HG02759 (cell line): ENCODE measurements at regions not wholly inside any gene's neighbourhood (a gene's known extent, or its start where the extent isn't known, plus 50 kb on each side); places are given as distances from the start of the nearest gene placed in this dataset.

Source experiments
- ATAC-seq: cut with Tn5 transposase; IDR thresholded peaks from one replicate; pipeline ENCODE4 v1.9.1; 2021; ENCODE audit warnings: mild to moderate bottlenecking, moderate library complexity; ENCODE audit not compliant: unreplicated experiment

DNA sequence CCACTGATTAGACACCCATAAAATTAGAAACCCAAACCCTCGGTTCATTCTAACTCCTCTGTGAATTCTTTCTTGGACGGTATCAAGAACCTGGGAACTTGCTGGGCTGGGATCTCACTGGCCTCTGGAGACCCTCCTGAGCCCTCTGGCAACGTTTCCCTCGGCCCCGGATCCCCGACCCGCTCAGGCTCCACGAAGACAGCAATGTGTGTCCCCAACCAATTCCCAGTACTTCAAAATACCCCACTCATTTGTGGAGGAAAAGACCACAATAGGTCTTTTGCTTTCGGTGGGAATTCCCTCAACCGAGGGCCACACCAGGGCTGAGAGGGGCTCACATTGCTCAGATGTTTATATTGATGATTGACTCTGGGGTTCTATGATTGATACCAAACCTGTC is 117.9 kb upstream of the PRR20G start:
- ATAC-seq = no peak

DNA sequence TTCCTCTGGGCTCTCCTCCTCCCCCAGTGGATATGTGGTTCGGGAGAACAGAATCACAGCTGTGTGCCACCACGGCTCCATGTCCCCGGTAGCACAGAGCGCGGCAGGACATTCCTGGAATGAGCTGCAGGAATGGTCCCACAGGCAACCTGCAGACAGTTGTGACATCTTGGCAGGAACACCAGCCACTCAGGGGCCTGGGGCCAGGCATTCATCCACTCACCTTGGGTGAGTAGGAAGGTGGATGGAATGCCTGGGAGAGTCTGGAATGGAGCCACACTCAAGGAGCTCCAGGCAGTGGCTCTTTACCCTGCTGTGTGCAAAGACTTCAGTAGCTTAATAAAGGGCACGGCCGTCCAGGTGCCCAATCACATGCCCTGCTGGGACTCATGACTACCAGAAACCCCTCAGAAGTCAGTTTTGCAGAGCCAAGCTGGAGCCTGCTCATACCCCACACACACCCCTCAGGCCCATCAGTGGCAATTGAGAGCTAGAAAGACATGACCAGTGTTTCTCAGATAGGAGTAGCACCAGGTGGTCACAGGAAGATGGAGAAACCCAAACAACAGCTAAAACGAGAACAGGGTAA is 117.3 kb upstream of the PRR20G start:
- ATAC-seq = no peak

DNA sequence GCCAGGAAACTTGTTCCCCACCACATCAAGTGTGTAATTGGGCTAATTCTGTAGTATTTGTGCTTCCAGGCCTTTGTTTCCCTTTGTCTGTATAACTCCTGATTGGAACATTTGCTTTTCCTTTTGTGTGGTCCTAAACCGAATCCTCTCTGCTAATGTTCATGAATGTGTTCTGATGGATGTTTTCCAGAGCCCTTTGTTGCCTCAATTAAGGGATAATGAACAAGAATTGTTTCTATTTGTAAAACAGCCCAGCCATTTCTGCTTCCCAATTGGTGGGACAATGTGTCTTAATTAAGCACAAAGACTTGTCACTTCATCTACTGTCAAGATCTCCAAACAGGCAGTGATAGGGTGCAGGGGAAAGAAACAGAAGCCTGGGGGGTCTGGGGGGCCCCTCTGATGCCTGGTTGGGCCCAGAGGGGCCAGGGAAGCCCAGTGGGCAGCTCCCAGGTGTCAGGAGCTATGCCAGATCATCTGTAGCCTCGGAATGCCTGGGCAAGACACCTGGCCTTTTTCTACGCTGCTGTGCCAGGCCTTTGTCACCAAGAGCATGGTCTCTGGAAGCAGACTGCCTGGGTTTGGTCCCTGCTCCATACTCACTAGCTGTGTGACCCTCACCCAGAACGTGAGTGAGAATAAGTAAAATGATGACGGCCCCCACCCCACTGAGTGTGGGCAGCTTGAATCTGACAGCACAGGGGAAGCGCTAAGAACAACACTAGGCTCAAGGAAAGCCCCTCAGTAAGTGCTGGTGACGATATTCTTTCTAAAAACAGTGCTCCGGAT is 116.6 kb upstream of the PRR20G start:
- no peak for ATAC-seq

DNA sequence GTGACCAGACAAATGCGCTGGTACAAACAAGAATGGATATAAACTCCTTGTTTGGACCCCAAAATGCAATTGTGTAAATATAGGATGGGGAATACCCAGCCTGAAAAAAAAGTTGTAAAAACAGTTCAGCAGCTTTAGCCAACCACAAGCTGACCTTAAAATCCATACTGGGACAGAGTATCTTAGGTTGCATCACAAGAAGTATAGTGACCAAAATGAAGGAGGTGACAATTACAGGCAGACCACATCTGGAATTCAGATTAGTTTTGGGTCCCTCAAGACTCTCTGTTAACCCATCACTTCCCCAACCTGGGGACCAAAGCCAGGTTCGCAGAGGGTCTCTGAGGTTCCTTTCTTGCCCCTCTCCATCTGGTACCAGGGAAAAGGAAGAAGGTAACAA is 115.9 kb upstream of the PRR20G start:
- ATAC-seq = no peak

DNA sequence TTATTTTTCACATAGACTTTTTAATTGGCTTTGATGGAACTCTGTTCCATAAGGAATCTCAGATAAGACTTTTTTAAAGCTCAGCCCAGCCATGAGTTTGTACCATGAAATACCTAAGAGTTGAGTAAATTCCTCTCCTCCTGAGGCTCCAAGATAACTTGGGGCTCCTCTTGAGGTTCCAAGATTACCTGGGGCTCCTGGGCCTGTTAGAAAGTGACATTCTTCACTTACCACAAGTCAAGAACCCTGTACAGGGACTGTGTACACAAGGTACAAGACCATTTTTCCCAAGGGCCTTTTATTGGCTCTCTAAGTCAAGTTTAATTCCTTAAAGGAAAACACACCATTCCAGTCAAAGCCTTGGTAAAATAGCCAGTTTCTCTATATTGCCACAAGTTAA is 111.3 kb upstream of the PRR20G start:
- no peak for ATAC-seq

DNA sequence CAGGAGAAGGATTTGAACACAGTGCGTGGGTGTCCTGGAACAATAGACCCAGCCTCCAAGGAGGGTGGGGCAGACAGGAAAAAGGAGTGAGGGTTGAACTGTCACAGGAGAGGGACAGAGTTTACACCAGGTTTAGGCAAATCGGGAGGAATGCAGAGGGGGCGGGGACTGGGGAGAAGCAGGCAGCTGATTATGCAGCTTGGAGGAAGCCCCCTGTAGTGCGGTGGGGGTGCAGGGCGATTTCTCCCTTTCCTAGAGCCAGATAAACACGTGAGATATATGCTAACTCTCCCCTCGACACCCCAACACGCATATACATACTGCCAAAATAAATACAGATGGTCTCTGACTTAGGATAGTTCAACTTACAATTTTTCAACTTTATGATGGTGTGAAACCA is 108.6 kb upstream of the PRR20G start:
- ATAC-seq = no peak

DNA sequence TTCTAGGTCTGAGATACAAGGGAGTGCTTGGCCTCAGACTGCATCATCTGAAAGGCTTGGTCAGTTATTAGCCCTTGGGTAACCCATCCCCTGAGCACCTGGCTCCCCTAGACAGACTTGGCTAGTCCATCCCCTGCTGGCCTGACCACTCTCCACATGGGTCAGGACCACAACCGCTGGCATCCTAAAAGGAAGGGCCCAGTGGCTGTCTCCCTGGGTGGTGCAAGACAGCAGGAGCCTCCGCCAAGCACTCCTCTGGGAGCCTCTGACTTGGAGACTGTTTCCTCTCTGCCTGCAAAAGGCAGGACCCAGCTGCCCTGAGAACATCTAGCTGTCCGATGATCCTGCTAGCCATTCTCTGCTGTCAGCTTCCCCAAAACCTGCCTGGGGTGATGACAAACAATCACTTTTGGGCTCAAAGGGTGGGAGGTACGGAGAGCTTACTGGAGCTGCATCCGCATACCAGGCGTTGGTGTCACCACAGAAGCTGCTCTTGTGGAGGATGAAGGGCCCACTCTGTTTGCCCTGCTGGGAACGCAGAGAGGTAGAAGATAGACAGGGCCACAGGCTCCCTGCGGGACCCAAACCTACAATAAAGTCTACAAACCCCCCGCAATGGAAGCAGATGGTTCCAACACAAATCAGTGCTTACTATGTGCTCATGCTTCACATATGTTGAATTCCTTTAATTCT is 108.0 kb upstream of the PRR20G start:
- ATAC-seq = no peak

DNA sequence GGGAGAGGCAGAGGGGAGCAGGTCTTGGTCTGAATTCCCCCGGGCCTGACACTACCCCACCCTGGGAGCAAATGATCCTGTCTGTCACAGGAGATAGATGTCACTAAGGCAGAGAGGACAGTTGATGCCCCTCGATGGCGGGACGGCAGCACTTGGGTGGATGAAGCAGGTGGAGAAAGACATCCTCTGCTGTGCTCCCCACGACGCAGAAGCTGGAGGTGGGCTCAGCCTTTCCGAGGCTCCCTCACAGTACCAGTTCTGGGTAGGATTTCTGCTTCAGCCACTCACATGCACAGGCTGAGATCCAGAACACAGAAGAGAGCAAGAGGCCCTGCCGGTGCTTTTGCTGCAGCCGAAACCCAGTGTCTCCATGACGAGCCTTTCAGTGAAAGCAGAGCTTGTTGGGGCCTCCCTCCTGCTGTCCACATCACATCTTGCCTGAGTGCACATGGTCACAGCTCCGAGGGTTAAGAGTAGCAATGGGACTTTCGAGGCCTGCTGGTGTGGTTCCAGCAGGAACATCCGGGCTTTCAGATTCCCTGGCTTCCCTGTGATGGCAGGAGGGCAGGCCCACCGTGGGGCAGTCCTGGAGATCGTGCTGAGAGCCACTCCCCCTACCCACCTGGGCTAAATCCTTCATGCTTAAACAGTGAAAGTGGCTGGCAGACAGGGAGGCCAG is 107.3 kb upstream of the PRR20G start:
- ATAC-seq = no peak

DNA sequence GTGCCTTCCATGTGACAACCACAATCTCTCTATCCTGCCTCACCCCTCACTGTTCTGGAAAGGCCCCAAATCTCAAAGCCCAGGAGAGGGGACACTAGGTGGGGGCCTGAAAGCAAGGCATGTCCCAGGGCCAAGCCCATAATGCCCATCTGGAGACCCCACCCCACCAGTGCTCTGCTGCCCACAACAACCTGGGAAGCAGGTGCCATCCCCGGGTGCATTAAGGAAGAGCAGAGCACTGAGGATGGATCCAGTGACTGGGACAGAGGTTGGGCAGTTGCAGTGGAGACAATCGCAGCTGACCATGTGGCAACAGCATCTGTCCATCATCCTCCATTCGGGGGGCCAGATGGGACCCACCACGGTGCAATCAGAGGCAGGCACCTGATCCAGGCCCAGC is 106.2 kb upstream of the PRR20G start:
- ATAC-seq = no peak

DNA sequence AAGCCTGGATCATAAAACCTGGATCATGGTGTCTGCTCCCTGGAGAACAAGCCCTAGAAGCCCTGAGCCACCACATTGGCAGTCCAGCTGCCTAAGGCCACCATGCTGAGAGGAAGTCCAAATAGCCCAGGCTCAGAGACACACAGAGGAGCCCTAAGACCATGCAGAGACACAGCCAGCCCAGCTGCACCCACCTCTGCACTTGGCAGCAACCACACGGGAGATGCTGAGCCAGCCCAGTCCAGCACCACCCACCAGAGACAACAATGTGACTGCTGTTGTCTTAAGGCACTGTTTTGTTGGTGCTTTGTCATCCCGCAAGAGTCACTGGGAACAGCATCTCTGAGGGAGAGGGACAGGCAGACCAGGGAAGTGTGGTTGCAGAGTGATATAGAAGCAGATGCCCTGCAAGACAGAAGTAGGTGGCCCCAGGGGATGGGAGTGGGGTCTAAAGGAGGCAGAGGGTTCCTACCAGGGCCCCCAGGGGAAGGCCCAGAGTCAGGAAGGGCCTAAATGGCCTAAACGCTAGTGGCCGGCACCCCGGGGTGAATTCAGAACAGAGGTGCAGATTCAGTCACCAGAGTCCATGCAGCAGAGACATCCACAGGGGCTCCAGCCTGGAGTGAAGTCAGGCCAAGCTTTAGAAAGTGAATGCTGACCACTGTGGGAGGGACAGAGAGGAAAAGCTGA is 105.4 kb upstream of the PRR20G start:
- no peak for ATAC-seq

DNA sequence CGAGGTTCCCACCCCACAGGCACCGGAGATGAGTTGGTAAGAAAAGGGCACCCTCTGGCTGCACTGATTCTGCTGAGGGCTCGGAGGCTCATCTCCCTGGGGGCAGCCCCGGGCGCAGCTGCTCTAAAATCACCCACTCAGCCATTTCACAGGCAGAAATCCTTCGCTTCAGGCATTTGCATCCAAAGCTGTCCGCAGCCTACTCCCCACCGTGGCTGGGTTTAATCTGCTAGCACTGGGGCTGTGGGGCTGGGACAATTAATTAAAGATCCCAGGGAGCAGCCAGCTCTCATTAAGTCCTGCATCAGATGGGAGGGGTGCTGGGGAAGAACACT is 104.3 kb upstream of the PRR20G start:
- no peak for ATAC-seq

DNA sequence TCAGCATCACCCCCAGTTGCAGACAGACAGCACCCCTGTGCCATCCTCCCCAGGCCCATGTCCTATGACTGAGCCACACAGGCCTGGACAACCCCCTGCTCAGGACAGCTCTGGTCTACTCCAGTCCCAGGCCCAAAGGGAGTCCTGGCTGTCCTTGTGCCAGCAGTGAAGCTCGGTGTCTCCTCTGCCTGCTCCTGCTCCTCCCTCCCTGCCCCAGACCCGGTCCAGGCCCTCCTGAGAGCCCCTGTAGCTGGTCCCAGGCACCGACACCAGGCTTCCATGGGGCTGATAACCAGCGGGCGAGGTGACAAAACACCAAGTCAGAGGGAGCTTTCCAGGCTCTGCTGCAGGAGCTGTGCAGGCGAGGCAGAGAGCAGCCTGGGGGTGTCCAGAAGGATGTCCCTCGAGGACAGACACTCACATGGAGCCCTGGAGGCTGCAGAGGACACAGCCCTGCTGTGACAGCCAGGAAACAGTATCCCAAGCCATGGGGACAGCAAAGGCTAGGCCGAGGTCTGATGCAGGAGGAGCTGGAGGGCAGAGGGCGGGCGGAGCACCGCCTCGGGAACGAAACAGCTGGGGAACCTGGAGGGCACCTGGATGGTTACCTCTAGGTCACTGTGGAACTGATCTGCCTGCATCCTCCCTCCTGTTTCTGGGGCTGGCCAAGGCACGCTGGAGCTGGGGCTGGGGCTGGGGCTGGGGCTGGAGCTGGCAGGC is 103.8 kb upstream of the PRR20G start:
- no peak for ATAC-seq

DNA sequence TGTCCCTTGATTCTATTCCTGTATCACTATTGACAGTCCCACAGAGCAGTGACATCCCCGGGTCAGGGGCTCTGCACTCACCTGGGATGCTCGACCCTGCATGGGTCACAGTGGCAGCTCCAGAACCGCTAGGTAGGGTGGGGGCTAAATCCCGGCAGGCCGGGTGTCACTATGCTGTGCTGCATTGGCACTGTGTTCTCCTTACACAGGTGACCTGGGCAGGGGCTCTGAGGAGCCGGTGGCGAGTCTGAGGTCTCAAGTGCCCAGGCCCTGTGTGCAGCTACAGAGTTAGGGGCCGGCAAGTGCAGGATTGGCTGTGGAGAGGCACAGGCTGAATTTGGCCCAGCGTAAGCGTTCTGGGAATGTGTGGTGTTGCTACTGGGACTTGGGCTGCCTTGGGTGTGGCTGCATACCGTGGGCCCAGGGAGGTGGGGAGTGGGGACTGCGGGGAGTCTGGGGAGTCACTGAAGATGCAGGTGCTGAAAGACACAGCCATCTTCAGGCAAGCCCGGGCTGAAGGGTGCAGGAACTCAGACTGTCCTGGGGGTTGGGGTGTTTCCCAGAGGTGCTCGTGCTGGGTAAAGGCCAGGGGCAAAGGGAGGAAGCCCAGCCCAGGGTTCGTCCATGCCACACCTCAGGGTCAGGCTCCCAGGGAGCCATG is 102.6 kb upstream of the PRR20G start:
- ATAC-seq = no peak

DNA sequence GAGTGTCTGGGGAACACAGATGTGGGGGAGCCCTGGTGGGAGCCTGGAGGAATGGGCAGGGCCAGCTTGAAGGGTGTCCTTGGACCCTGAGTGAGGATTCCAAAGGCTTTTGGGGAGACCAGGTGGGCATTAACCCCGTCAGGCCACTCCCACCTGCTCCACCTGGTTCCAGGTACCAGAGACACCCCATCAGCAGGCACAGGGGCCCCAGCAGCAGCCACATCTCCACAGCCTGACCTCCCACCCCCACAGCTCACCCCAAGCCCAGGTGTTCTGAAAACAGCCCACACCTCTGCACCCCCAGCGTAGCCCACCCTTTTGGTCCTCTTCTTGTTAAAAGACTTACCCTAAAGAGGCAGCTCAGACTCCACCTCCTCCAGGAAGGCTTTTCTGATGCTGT is 102.1 kb upstream of the PRR20G start:
- ATAC-seq = no peak

DNA sequence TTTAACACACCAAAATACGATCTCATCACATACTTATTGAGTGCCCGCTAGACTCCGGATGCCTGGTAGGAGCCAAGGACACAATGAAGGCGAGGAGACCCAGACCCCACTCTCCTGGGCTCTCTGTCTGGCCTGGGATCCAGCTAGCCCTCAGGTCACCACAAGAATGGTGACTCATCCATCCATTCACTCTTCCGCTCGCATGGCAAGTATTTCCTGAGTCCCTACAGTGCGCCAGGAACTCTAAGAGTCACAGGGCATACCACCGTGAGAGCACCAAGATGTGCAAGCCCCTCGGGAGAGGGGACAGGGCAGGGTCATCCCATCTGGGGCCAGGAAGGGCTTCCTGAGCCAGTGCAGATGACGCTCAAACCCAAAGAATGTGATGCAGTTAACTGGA is 101.6 kb upstream of the PRR20G start:
- ATAC-seq = no peak

DNA sequence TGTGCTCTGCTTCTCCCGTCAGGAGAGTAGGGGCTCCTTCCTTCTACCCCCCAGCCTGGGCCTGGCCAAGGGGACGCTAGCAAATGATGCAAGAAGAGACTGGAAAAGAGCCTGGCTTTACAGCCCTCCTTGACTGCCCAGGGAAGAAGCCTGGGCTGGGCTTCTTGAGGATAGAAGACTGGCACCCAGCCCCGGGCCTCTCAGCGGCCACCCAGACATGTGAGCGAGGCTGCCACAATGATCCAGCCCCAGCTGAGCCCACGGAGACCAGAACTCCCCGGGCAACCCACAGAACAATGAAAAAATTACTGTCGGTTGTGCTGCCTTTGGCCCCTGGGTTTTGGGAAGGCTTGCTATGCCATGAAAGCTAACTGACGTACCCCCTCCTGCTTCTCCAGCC is 100.6 kb upstream of the PRR20G start:
- ATAC-seq = no peak

DNA sequence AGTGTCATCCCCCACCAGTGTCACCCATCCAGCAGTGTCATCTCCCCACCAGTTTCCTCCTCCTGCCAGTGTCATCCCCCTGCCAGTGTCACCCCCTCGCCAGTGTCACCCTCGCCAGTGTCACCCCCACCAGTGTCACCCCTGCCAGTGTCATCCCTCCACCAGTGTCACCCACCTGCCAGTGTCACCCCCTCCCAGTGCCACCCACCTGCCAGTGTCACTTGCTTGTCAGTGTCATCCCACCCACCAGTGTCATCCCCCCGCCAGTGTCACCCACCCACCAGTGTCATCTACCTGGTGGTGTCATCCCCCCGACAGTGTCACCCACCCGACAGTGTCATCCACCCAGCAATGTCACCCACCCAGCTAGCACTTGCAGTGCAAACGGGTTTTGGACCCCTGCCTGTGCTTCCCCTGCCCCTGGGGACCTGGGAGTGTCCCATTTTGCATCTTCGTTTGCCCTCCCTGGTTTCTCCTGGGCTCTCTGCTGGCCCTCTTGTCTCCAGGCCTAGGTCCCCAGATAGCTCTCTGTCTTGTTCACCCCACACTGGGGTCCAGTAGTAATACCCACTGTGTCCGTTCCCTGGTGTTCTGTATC is 99.8 kb upstream of the PRR20G start:
- no peak for ATAC-seq

DNA sequence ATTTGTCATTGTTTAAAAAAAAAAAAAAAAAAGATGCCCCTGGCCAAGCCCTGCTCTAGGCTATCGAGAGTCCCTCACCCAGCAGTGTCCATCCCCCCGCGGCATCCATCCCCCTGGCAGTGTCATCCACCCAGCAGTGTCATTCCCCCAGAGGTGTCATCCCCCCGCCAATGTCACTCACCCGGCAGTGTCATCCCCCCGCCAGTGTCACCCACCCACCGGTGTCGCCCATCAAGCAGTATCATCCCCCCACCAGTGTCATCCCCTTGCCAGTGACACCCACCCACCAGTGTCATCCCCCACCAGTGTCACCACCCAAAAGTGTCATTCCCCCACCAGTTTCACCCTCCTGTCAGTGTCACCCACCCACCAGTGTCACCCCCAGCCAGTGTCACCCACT is 99.3 kb upstream of the PRR20G start:
- no peak for ATAC-seq

DNA sequence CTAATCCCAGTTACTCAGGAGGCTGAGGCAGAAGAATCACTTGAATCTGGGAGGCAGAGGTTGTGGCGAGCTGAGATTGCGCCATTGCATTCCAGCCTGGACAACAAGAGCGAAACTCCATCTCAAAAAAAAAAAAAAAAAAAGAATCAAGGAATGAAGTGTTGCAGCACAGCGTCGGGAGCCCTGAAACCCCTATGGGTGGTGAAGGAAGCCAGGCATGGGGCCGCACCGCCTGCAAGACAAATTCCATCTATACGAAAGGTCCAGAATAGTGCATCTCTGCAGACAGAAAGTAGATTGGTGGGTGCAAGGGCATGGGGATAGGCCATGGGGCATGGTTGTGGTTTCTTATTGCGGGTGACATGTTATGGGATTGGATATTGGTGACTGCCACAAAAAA is 98.6 kb upstream of the PRR20G start:
- ATAC-seq = no peak

DNA sequence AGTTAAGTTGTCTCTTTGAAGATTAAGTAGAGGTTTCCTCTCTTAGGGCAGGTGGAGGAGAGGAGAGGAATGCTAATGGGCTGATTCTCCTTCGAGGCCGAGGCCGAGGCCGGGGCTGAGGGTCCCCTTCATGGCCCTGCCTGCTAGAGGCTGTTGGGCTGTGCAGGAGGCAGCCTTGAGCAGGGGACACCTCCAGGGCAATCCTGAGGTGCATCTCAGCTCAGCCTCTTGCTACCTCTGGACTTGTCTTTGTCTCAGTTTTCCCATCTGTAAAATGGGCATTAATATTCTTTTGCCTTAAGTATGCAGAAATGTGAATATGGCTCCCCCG is 97.7 kb upstream of the PRR20G start:
- no peak for ATAC-seq
